H1 (cell line): ENCODE measurements at regions not wholly inside any gene's neighbourhood (a gene's known extent, or its start where the extent isn't known, plus 50 kb on each side); places are given as distances from the start of the nearest gene placed in this dataset.
A peak's percentile ranks its signal among the peaks of the same experiment; 100 is the strongest.

ENCODE experiments used
- MAFK ChIP-seq: IDR thresholded peaks from 2 replicates; pipeline ENCODE4 v1.6.1; 2012; ENCODE audit warnings: low read depth, mild to moderate bottlenecking, improper control_type of control experiment, low read length
- RNF2 ChIP-seq: fragments of 200-900, 300-1000 bp; sonication (generic); IDR thresholded peaks from 2 replicates; pipeline ENCODE4 v1.7.1; 2016; ENCODE audit warnings: borderline replicate concordance, low read depth, mild to moderate bottlenecking, antibody characterized with exemption, low read length; ENCODE audit not compliant: poor library complexity, severe bottlenecking; ENCODE audit errors: missing control alignments
- TF ChIP-seq, protein P1 (sequence below): fragments of 300-600 bp; sonication (generic); IDR thresholded peaks from 2 replicates; pipeline ENCODE4 v1.7.1; 2012; ENCODE audit warnings: low read length, moderate library complexity, mild to moderate bottlenecking, inconsistent platforms; ENCODE audit not compliant: insufficient replicate concordance

DNA sequence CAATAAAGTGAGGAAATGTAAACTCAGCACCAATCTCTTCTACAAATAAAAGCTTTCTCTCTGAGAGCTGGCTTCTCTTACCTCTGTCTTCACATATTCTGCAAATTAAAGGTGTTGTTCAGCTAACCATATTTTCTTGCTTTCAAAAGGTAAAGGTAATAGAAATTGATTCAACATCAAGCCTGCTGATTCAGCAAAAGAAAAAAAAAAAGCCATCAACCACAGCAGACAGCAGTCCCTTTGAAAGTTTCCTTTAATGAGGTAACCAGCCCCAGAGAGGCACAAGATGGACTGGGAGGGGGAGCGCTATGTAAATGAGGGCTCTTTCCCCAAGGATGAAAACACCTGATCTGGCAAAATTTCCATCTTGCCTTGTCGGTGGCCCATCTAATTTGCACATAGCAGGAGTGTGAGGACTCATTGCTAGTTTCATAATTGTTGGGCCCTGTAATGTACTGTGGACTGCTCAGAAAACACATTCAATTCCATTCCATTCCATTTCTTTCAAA lies 154.9 kb upstream of the SOX11 start (continued):
- TF ChIP-seq, protein P1, sequence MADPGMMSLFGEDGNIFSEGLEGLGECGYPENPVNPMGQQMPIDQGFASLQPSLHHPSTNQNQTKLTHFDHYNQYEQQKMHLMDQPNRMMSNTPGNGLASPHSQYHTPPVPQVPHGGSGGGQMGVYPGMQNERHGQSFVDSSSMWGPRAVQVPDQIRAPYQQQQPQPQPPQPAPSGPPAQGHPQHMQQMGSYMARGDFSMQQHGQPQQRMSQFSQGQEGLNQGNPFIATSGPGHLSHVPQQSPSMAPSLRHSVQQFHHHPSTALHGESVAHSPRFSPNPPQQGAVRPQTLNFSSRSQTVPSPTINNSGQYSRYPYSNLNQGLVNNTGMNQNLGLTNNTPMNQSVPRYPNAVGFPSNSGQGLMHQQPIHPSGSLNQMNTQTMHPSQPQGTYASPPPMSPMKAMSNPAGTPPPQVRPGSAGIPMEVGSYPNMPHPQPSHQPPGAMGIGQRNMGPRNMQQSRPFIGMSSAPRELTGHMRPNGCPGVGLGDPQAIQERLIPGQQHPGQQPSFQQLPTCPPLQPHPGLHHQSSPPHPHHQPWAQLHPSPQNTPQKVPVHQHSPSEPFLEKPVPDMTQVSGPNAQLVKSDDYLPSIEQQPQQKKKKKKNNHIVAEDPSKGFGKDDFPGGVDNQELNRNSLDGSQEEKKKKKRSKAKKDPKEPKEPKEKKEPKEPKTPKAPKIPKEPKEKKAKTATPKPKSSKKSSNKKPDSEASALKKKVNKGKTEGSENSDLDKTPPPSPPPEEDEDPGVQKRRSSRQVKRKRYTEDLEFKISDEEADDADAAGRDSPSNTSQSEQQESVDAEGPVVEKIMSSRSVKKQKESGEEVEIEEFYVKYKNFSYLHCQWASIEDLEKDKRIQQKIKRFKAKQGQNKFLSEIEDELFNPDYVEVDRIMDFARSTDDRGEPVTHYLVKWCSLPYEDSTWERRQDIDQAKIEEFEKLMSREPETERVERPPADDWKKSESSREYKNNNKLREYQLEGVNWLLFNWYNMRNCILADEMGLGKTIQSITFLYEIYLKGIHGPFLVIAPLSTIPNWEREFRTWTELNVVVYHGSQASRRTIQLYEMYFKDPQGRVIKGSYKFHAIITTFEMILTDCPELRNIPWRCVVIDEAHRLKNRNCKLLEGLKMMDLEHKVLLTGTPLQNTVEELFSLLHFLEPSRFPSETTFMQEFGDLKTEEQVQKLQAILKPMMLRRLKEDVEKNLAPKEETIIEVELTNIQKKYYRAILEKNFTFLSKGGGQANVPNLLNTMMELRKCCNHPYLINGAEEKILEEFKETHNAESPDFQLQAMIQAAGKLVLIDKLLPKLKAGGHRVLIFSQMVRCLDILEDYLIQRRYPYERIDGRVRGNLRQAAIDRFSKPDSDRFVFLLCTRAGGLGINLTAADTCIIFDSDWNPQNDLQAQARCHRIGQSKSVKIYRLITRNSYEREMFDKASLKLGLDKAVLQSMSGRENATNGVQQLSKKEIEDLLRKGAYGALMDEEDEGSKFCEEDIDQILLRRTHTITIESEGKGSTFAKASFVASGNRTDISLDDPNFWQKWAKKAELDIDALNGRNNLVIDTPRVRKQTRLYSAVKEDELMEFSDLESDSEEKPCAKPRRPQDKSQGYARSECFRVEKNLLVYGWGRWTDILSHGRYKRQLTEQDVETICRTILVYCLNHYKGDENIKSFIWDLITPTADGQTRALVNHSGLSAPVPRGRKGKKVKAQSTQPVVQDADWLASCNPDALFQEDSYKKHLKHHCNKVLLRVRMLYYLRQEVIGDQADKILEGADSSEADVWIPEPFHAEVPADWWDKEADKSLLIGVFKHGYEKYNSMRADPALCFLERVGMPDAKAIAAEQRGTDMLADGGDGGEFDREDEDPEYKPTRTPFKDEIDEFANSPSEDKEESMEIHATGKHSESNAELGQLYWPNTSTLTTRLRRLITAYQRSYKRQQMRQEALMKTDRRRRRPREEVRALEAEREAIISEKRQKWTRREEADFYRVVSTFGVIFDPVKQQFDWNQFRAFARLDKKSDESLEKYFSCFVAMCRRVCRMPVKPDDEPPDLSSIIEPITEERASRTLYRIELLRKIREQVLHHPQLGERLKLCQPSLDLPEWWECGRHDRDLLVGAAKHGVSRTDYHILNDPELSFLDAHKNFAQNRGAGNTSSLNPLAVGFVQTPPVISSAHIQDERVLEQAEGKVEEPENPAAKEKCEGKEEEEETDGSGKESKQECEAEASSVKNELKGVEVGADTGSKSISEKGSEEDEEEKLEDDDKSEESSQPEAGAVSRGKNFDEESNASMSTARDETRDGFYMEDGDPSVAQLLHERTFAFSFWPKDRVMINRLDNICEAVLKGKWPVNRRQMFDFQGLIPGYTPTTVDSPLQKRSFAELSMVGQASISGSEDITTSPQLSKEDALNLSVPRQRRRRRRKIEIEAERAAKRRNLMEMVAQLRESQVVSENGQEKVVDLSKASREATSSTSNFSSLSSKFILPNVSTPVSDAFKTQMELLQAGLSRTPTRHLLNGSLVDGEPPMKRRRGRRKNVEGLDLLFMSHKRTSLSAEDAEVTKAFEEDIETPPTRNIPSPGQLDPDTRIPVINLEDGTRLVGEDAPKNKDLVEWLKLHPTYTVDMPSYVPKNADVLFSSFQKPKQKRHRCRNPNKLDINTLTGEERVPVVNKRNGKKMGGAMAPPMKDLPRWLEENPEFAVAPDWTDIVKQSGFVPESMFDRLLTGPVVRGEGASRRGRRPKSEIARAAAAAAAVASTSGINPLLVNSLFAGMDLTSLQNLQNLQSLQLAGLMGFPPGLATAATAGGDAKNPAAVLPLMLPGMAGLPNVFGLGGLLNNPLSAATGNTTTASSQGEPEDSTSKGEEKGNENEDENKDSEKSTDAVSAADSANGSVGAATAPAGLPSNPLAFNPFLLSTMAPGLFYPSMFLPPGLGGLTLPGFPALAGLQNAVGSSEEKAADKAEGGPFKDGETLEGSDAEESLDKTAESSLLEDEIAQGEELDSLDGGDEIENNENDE = no peak
- TF ChIP-seq RNF2 = no peak
- peak; percentile 34; the same call in 1 of the 2 replicates for TF ChIP-seq MAFK
